Loucy (cell line): ENCODE measurements at regions not wholly inside any gene's neighbourhood (a gene's known extent, or its start where the extent isn't known, plus 50 kb on each side); places are given as distances from the start of the nearest gene placed in this dataset.

Experiments used
- EZH2phosphoT487 ChIP-seq: fragments of 200-600 bp; IDR thresholded peaks from 2 replicates; pipeline ENCODE4 v1.6.1; 2018; ENCODE audit warnings: antibody characterized with exemption, mild to moderate bottlenecking, moderate library complexity, borderline replicate concordance
- TF ChIP-seq, protein P1 (sequence below): fragments of 200-600 bp; sonication (generic); conservative IDR thresholded peaks from 2 replicates; pipeline ENCODE4 v1.5.1; 2014; ENCODE audit warnings: mild to moderate bottlenecking, antibody characterized with exemption, low read length

DNA sequence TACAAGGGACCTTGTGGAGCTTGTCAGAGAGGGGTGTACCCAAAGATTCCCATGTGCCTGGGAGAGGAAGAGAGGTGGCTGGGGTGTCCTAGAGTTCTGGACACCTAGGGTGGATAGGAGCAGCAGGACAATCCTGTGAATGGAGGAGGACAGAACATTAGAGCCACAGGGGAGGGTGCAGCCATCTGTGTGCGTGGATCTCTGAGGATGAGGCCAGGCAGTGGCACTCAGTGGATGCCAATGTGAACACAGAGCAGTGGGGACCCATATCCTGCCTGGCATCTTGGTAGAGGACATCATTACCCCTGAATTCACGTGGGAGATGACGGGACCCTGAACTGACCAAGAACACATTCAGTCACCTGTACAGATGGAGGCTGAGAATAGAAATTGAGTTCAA lies 205.3 kb downstream of the CD83 start:
- TF ChIP-seq, protein P1, sequence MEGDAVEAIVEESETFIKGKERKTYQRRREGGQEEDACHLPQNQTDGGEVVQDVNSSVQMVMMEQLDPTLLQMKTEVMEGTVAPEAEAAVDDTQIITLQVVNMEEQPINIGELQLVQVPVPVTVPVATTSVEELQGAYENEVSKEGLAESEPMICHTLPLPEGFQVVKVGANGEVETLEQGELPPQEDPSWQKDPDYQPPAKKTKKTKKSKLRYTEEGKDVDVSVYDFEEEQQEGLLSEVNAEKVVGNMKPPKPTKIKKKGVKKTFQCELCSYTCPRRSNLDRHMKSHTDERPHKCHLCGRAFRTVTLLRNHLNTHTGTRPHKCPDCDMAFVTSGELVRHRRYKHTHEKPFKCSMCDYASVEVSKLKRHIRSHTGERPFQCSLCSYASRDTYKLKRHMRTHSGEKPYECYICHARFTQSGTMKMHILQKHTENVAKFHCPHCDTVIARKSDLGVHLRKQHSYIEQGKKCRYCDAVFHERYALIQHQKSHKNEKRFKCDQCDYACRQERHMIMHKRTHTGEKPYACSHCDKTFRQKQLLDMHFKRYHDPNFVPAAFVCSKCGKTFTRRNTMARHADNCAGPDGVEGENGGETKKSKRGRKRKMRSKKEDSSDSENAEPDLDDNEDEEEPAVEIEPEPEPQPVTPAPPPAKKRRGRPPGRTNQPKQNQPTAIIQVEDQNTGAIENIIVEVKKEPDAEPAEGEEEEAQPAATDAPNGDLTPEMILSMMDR: no peak
- no peak for TF ChIP-seq EZH2phosphoT487
